ENCODE measurements at regions not wholly inside any gene's neighbourhood (a gene's known extent, or its start where the extent isn't known, plus 50 kb on each side); places are given as distances from the start of the nearest gene placed in this dataset.

DNA sequence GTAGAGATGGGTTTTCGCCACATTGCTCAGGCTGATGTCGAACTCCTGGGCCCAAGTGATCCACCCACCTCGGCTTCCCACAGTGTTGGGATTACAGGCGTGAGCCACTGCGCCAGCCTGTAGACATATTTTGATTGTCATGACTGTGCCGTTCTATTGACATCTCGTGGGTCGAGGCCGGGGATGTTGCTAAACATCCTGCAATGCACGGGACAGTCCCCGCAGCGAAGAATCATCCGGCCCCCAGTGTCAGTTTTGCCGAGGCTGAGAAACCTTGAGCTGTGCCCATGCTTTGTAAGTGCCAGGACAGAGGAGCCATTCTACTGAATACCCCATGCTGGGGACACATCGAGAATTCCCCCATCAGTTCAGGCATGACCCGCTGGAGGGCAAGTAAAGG is 69.1 kb upstream of the GSE1 start:
- no peak for TF ChIP-seq POLR2A (IDR thresholded peaks at IDR 0.05)
- TF ChIP-seq, protein P1, sequence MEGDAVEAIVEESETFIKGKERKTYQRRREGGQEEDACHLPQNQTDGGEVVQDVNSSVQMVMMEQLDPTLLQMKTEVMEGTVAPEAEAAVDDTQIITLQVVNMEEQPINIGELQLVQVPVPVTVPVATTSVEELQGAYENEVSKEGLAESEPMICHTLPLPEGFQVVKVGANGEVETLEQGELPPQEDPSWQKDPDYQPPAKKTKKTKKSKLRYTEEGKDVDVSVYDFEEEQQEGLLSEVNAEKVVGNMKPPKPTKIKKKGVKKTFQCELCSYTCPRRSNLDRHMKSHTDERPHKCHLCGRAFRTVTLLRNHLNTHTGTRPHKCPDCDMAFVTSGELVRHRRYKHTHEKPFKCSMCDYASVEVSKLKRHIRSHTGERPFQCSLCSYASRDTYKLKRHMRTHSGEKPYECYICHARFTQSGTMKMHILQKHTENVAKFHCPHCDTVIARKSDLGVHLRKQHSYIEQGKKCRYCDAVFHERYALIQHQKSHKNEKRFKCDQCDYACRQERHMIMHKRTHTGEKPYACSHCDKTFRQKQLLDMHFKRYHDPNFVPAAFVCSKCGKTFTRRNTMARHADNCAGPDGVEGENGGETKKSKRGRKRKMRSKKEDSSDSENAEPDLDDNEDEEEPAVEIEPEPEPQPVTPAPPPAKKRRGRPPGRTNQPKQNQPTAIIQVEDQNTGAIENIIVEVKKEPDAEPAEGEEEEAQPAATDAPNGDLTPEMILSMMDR (IDR thresholded peaks at IDR 0.05) = no peak
